HUES6 (cell line): ENCODE measurements at regions not wholly inside any gene's neighbourhood (a gene's known extent, or its start where the extent isn't known, plus 50 kb on each side); places are given as distances from the start of the nearest gene placed in this dataset.
"Not testable (repeated sequence)": the region's sequence is repeated elsewhere in the genome, so short reads cannot be mapped to it uniquely, and the experiment has no call there.

Experiments
- H3K27ac ChIP-seq: 2 replicates; pipeline ENCODE4 v1.7.0; 2013; ENCODE audit warnings: low read depth, mild to moderate bottlenecking, low read length, inconsistent platforms
- H3K27me3 ChIP-seq: 2 replicates; pipeline ENCODE4 v1.6.1; 2013; ENCODE audit warnings: low read length; ENCODE audit not compliant: control insufficient read depth, insufficient read depth
- H3K36me3 ChIP-seq: 2 replicates; pipeline ENCODE4 v1.6.1; 2013; ENCODE audit warnings: low read length; ENCODE audit not compliant: control insufficient read depth, insufficient read depth
- H3K4me1 ChIP-seq: 2 replicates; pipeline ENCODE4 v1.6.1; 2013; ENCODE audit warnings: low read length; ENCODE audit not compliant: control insufficient read depth, insufficient read depth
- H3K4me3 ChIP-seq: 2 replicates; pipeline ENCODE4 v1.5.1; 2013; ENCODE audit warnings: low read depth, low read length
- H3K9ac ChIP-seq: one replicate; pipeline ENCODE4 v1.6.1; 2013; ENCODE audit warnings: mild to moderate bottlenecking, low read length
- H3K9me3 ChIP-seq: 2 replicates; pipeline ENCODE4 v1.6.1; 2013; ENCODE audit warnings: low read depth, low read length; ENCODE audit not compliant: control insufficient read depth, insufficient read depth

GRCh38 chr3:29011966-29012365 is 268.9 kb upstream of the RBMS3 start:
- Histone ChIP-seq H3K9me3 (no peaks in the 10 kb centered on the region), H3K4me3 (no peak overlapping the region), H3K9ac (no peak overlapping the region), H3K4me1 (no peaks in the 10 kb centered on the region), H3K36me3 (no peaks in the 10 kb centered on the region), H3K27ac (no peak overlapping the region), H3K27me3 (no peaks in the 10 kb centered on the region)

- no peaks in the 10 kb centered on the region for H3K36me3 ChIP-seq
Measured at GRCh38 chr3:29022976-29023375, 257.9 kb upstream of the RBMS3 start.

GRCh38 chr3:29026286-29026685 is 254.6 kb upstream of the RBMS3 start:
- no peaks in the 10 kb centered on the region for H3K27me3 ChIP-seq
- no peaks in the 10 kb centered on the region for H3K4me1 ChIP-seq
- no peaks in the 10 kb centered on the region for H3K36me3 ChIP-seq
- H3K27ac ChIP-seq = no peak overlapping the region
- H3K9ac ChIP-seq = no peak overlapping the region
- H3K9me3 ChIP-seq = no peaks in the 10 kb centered on the region
- H3K4me3 ChIP-seq = no peak overlapping the region

More at GRCh38 chr3:29022976-29023375, 257.9 kb upstream of the RBMS3 start:
- Histone ChIP-seq H3K27ac (no peak overlapping the region), H3K4me1 (no peaks in the 10 kb centered on the region), H3K27me3 (no peaks in the 10 kb centered on the region), H3K9ac (no peak overlapping the region), H3K9me3 (no peaks in the 10 kb centered on the region), H3K4me3 (no peak overlapping the region)

- Histone ChIP-seq H3K9me3 (no peaks in the 10 kb centered on the region), H3K27me3 (no peaks in the 10 kb centered on the region), H3K27ac (no peak overlapping the region), H3K4me3 (no peak overlapping the region), H3K36me3 (no peaks in the 10 kb centered on the region), H3K4me1 (no peaks in the 10 kb centered on the region), H3K9ac (no peak overlapping the region)
Measured at GRCh38 chr3:29026959-29027358, 253.9 kb upstream of the RBMS3 start.

GRCh38 chr3:29031175-29031574 is 249.7 kb upstream of the RBMS3 start:
- not testable (repeated sequence) for H3K36me3 ChIP-seq, H3K27me3 ChIP-seq, H3K9ac ChIP-seq, H3K27ac ChIP-seq, H3K4me3 ChIP-seq, H3K4me1 ChIP-seq, H3K9me3 ChIP-seq

GRCh38 chr3:29033511-29033910 is 247.4 kb upstream of the RBMS3 start:
- no peaks in the 10 kb centered on the region for H3K27me3 ChIP-seq
- H3K4me1 ChIP-seq = no peaks in the 10 kb centered on the region
- H3K27ac ChIP-seq = no peak overlapping the region
- no peaks in the 10 kb centered on the region for H3K9me3 ChIP-seq
- no peak overlapping the region for H3K9ac ChIP-seq
- no peak overlapping the region for H3K4me3 ChIP-seq
- no peaks in the 10 kb centered on the region for H3K36me3 ChIP-seq

- no peak overlapping the region for H3K27ac ChIP-seq
- H3K36me3 ChIP-seq = no peaks in the 10 kb centered on the region
- no peaks in the 10 kb centered on the region for H3K4me1 ChIP-seq
- no peaks in the 10 kb centered on the region for H3K9me3 ChIP-seq
- H3K4me3 ChIP-seq = no peak overlapping the region
- no peak overlapping the region for H3K9ac ChIP-seq
- H3K27me3 ChIP-seq = no peaks in the 10 kb centered on the region
Measured at GRCh38 chr3:29050155-29050554, 230.7 kb upstream of the RBMS3 start.

- Histone ChIP-seq H3K4me3 (no peak overlapping the region), H3K27ac (no peak overlapping the region), H3K27me3 (no peaks in the 10 kb centered on the region), H3K9me3 (peaks cover 2% of the 10 kb centered on the region; the same call in 1 of the 2 replicates), H3K9ac (no peak overlapping the region), H3K36me3 (no peaks in the 10 kb centered on the region), H3K4me1 (peaks cover 9% of the 10 kb centered on the region)
Measured at GRCh38 chr3:29057326-29057725, 223.5 kb upstream of the RBMS3 start.

GRCh38 chr3:29064085-29064484 is 216.8 kb upstream of the RBMS3 start:
- Histone ChIP-seq H3K36me3 (no peaks in the 10 kb centered on the region), H3K9me3 (peaks cover 2% of the 10 kb centered on the region; the same call in 1 of the 2 replicates), H3K4me3 (no peak overlapping the region), H3K9ac (no peak overlapping the region), H3K4me1 (no peaks in the 10 kb centered on the region), H3K27me3 (no peaks in the 10 kb centered on the region), H3K27ac (no peak overlapping the region)

GRCh38 chr3:29065211-29065785 is 215.6 kb upstream of the RBMS3 start:
- H3K27me3 ChIP-seq = no peaks in the 10 kb centered on the region
- no peaks in the 10 kb centered on the region for H3K4me1 ChIP-seq
- H3K9ac ChIP-seq = no peak overlapping the region
- no peaks in the 10 kb centered on the region for H3K36me3 ChIP-seq
- no peaks in the 10 kb centered on the region for H3K9me3 ChIP-seq
- H3K27ac ChIP-seq = no peak overlapping the region
- no peak overlapping the region for H3K4me3 ChIP-seq

- no peaks in the 10 kb centered on the region for H3K27me3 ChIP-seq
- no peak overlapping the region for H3K4me3 ChIP-seq
- H3K36me3 ChIP-seq = no peaks in the 10 kb centered on the region
- H3K27ac ChIP-seq = no peak overlapping the region
- H3K4me1 ChIP-seq = no peaks in the 10 kb centered on the region
- H3K9ac ChIP-seq = no peak overlapping the region
- H3K9me3 ChIP-seq = no peaks in the 10 kb centered on the region
Measured at GRCh38 chr3:29067007-29067406, 213.9 kb upstream of the RBMS3 start.
